Left ventricle myocardium inferior (tissue), 1 donor: ENCODE measurements at regions not wholly inside any gene's neighbourhood (a gene's known extent, or its start where the extent isn't known, plus 50 kb on each side); places are given as distances from the start of the nearest gene placed in this dataset.

Experiments
- DNase-seq: peaks from one replicate; pipeline ENCODE4 v3.0.0-alpha.2; 2020
- H3K27ac ChIP-seq: fragments of 200-600 bp; replicated peaks from 2 replicates; pipeline ENCODE4 v1.8.0; 2021
- H3K27me3 ChIP-seq: fragments of 200-600 bp; 2 replicates; pipeline ENCODE4 v1.8.0; 2021; ENCODE audit warnings: low read depth
- H3K36me3 ChIP-seq: fragments of 200-600 bp; 2 replicates; pipeline ENCODE4 v1.8.0; 2021
- H3K4me1 ChIP-seq: fragments of 200-600 bp; 2 replicates; pipeline ENCODE4 v1.8.0; 2021
- H3K4me3 ChIP-seq: fragments of 200-600 bp; 2 replicates; pipeline ENCODE4 v1.8.0; 2021; ENCODE audit warnings: mild to moderate bottlenecking, moderate library complexity
- H3K9me3 ChIP-seq: fragments of 200-600 bp; replicated peaks from 2 replicates; pipeline ENCODE4 v1.8.0; 2021
- intact Hi-C: fragments of 100-400 bp; cut with micrococcal nuclease; formaldehyde crosslinking; loops from one replicate; pipeline ENCODE4 v1.11.0; 2022
- TF ChIP-seq, protein P1 (sequence below): fragments of 200-600 bp; IDR thresholded peaks from 2 replicates; pipeline ENCODE4 v1.8.0; 2021; ENCODE audit warnings: antibody characterized with exemption, mild to moderate bottlenecking, borderline replicate concordance
- donor health status: DM: no; HTN: yes; CAD: no; lungs with severe emphysema.

DNA sequence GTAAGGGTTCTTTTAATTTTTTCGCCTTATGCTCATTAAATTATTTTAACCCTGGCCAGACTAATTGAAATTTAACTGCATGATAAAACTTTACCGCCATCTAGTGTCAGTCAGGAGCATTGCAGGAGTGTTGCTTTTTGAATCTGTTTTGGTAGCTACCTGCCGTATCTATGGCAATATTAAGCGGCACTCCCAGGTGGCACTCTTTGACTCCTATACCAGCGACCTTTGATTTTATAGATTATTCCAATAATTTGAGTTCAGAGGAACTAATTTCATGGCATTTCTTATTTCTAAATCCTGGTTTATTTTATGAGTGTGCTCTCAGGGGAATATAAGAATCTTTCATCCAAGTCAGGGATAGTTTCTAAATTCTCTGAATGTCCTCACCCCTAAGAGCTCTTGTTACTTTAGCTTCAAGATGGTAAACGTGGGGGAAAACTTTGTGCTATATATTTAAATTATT, 198.9 kb downstream of the REEP3 start:
- H3K9me3 ChIP-seq = no peaks in the 10 kb centered on the region
- H3K27me3 ChIP-seq = no peaks in the 10 kb centered on the region
- intact Hi-C loops = loop anchor here (2.0 kb wide), 1 partner anchor 559 kb away; no protein-coding TSS in a partner anchor
- TF ChIP-seq, protein P1, sequence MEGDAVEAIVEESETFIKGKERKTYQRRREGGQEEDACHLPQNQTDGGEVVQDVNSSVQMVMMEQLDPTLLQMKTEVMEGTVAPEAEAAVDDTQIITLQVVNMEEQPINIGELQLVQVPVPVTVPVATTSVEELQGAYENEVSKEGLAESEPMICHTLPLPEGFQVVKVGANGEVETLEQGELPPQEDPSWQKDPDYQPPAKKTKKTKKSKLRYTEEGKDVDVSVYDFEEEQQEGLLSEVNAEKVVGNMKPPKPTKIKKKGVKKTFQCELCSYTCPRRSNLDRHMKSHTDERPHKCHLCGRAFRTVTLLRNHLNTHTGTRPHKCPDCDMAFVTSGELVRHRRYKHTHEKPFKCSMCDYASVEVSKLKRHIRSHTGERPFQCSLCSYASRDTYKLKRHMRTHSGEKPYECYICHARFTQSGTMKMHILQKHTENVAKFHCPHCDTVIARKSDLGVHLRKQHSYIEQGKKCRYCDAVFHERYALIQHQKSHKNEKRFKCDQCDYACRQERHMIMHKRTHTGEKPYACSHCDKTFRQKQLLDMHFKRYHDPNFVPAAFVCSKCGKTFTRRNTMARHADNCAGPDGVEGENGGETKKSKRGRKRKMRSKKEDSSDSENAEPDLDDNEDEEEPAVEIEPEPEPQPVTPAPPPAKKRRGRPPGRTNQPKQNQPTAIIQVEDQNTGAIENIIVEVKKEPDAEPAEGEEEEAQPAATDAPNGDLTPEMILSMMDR = peak; percentile 99
- H3K27ac ChIP-seq = peak overlapping the region; percentile 18
- H3K36me3 ChIP-seq = no peaks in the 10 kb centered on the region
- no peak overlapping the region for H3K4me3 ChIP-seq
- DNase-seq = no peak
- peaks cover 27% of the 10 kb centered on the region for H3K4me1 ChIP-seq

GRCh38 chr10:63720676-63721075, 199.5 kb downstream of the REEP3 start:
- Histone ChIP-seq H3K27ac (peak overlapping the region; percentile 18), H3K27me3 (no peaks in the 10 kb centered on the region), H3K9me3 (no peaks in the 10 kb centered on the region), H3K4me1 (peaks cover 27% of the 10 kb centered on the region), H3K4me3 (no peak overlapping the region), H3K36me3 (no peaks in the 10 kb centered on the region)
- no peak for DNase-seq
- intact Hi-C loops = loop anchor here (2.0 kb wide), 1 partner anchor 560 kb away; no protein-coding TSS in a partner anchor
- TF ChIP-seq, protein P1 = no peak

DNA sequence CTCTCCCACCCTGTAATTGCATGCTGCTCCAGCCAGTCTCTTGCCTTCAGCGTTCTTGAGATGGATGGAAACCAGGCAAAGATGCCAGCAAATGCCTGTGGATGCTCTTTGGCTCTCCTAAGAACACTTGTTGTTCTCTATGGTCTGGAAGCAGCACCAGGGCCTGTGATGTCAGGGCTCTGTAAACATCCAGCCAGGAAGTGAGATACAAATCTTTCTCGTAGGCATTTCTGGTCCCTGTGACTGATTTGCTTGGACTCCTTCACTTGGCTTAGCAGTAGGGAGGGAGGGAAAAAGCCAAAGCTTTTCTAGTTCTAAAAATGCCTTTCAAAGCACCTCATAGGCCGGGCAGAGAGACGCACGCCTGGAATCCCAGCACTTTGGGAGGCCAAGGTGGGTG, 201.3 kb downstream of the REEP3 start:
- intact Hi-C loops = no loop called here
- Histone ChIP-seq H3K27me3 (no peaks in the 10 kb centered on the region), H3K27ac (peak overlapping the region; percentile 57), H3K4me1 (peaks cover 27% of the 10 kb centered on the region), H3K9me3 (no peaks in the 10 kb centered on the region), H3K4me3 (no peak overlapping the region), H3K36me3 (no peaks in the 10 kb centered on the region)
- TF ChIP-seq, protein P1 = no peak
- no peak for DNase-seq

GRCh38 chr10:63723320-63723719, 202.1 kb downstream of the REEP3 start:
- Histone ChIP-seq H3K36me3 (no peaks in the 10 kb centered on the region), H3K27me3 (no peaks in the 10 kb centered on the region), H3K9me3 (no peaks in the 10 kb centered on the region), H3K4me3 (no peak overlapping the region), H3K4me1 (peaks cover 27% of the 10 kb centered on the region), H3K27ac (peak overlapping the region; percentile 57)
- intact Hi-C loops = no loop called here
- TF ChIP-seq, protein P1 = no peak
- DNase-seq = no peak

GRCh38 chr10:63723741-63724140, 202.5 kb downstream of the REEP3 start:
- Histone ChIP-seq H3K27me3 (no peaks in the 10 kb centered on the region), H3K4me3 (no peak overlapping the region), H3K9me3 (no peaks in the 10 kb centered on the region), H3K4me1 (peaks cover 27% of the 10 kb centered on the region), H3K27ac (peak overlapping the region; percentile 57), H3K36me3 (no peaks in the 10 kb centered on the region)
- intact Hi-C loops = no loop called here
- TF ChIP-seq, protein P1 = no peak
- no peak for DNase-seq
